ENCODE measurements at regions not wholly inside any gene's neighbourhood (a gene's known extent, or its start where the extent isn't known, plus 50 kb on each side); places are given as distances from the start of the nearest gene placed in this dataset.
"Not testable (repeated sequence)": the region's sequence is repeated elsewhere in the genome, so short reads cannot be mapped to it uniquely, and the experiment has no call there.

DNA sequence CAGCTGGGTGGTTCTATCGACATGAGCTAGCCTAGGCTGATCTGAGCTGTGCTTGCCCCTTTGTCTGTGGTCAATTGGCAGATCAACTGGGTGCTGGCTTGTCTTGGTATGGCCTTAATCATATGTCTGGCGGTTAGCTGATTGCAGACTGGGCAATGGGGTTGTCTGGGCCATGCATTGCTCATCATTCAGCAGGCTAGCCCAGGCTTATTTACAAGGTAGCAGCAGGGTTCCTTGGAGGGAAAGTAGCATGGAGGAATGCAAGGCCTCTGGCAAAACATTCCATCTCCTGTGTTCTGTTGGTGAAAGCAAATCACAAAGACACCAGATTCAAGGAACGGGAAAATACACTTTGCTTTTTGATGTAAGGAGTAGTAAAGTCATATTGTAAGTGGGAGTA, 84.0 kb upstream of the IVNS1ABP start:
- no peak for DNase-seq (ENCODE audit: low spot score)

DNA sequence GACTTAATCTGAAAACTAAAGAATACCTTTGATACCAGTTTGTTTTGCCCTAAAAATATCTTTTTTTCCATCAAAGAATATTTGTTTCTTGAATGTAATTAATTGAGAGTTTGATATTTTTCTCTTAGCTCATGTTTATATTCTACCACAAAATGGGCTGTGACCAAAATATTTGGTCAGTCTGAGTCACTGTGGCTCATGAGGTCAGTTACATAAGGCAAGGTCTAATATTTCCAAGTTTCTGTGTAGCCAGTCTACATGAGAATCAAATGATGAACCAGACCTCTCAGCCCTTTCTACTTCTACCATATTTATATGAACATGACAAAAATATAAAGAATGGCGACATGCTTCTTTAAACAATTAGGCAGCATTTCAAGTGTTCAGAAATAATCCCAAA, 83.0 kb upstream of the IVNS1ABP start:
- no peak for DNase-seq (ENCODE audit: low spot score)

DNA sequence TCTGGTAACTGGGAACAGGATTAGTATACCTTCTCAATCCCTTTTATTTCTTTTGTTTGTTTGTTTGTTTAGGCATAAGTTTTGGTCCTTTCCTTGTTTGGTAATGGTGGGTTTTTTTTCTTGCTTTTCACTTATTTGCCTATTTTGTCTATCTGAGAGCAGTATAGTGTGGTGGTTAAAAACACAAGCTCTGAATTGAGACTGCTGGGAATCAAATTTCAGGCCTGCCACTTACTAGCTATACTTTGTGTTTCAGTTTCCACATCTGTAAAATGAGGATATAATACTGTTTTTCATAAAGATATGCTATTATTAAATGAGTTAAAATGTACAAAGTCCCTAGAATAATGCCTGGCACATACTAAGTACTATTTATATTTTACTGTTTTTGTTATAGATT, 81.6 kb upstream of the IVNS1ABP start:
- no peak for DNase-seq (ENCODE audit: low spot score)

DNA sequence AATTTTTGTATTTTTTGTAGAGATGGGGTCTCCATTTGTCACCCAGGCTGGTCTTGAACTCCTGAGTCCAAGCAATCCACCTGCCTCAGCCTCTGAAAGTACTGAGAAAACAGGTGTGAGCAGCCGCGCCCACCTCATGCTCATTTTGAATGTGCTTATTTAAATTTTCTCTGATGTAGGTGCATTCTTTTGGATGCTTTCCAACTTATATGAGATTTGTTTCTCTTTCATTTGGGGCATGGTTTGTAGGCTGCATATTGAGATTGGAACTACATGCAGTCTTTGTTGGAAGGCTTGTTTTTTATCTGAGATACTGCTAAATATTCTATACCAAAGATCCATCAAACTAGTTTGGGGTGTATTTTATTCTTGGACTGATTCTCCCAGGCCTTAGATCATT, 81.0 kb upstream of the IVNS1ABP start:
- no peak for DNase-seq (ENCODE audit: low spot score)

DNA sequence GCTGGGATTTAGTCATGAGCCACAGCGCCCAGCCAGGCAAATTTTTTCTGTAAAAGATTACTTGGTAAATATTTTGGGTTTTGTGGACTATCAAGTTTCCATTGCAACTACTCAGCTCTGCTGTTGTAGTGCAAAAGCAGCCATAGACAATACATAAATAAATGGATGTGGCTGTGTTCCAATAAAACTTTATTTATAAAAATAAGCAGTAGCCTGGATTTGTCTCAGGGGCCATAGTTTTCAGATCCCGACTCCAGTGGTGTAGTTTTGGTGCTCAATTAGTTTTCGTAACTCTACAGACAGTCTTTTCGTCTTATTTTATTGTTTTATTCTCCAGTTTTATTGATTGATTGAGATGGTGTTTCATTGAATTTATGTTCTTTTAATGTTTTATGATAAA, 80.1 kb upstream of the IVNS1ABP start:
- no peak for DNase-seq (ENCODE audit: low spot score)

DNA sequence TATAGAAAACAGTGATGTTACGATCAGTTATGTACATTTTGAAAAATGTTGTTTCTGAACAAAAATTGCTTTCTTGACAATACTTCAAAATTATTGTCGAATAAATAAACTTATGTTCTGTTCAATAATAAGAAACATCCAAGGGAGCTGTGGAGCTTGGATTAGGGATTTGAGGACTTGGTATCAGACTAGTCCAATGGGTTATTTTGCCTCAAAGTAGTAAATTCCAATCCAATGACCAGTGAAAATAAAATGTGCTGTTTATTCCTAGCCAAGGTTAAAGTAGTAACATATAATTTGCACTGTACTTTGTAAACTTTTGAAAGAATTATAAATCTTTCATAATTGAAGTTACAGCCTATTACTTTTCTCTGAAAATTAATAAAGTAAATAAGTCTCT, 79.1 kb upstream of the IVNS1ABP start:
- no peak for DNase-seq (ENCODE audit: low spot score)

DNA sequence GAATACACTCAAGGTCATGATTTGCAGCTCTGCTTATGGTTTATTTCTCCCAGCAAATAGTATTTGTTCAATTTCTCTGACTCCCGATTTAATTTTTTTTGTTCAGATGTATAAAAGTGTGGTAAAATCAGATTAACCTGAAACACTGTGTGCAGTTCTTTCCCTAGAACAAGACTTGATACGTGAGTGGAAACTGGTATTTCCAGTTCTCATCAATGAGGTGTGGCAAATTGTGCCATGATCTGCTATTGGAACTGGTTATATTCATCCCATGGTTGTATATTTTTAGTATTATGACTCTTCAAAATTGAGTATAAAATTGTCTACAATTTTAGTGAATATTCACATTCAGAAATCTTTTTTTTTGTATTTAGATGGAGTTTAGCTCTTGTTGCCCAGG, 76.8 kb upstream of the IVNS1ABP start:
- DNase-seq (ENCODE audit: low spot score), result no peak

DNA sequence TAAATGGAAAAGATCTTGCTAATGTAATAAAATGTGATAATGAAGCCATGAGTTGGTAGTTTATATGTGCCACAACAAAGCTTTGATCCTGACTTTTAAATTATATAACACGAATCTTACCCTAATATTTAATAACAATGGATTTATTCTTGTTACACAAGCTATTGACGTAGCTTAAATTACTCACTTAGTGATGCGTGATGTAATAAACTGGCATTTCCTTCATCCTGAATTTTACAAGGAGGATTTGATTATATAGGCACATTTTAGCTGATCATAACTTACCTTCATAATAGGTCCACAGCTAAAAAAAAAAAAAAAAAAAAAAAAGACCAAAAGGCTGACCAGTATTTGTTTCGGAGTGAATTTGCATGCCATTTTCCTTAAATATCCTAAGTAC, 76.2 kb upstream of the IVNS1ABP start:
- no peak for DNase-seq (ENCODE audit: low spot score)

DNA sequence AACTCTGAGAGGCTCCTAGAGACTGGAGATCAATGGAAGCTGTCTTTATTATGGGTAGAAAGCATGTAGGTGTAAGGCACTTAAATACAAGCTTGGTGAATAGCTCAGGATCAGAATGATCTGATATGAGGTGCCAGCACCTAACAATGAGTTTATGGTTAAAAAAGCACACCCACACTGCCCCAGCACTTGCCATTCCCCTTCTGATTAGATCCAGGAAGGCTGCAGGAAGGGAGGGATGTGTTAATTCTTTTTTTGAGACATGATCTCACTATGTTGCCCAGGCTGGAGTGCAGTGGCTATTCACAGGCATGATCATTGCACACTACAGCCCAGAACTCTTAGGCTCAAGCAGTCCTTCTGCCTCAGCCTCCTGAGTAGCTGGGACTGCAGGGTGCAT, 71.8 kb upstream of the IVNS1ABP start:
- DNase-seq (ENCODE audit: low spot score), result no peak

DNA sequence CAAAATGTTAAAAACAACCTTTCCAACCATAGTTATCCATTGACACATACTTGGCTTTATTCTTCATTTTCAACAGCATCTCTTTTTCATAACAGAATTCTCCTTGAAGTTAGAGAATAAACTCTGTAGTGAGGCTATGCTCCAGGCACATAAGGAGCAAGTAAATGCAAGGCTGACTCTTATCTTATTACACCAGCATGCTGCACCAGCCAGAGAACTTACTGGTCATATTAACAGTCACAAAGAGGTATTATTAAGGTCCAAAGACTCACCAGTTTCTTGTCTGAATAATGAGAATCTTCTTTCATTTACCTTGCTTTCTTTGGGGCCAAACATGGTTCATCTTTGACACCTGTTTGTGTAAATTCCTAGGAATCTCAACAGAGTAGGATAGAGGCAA, 71.3 kb upstream of the IVNS1ABP start:
- DNase-seq (ENCODE audit: low spot score), result no peak

DNA sequence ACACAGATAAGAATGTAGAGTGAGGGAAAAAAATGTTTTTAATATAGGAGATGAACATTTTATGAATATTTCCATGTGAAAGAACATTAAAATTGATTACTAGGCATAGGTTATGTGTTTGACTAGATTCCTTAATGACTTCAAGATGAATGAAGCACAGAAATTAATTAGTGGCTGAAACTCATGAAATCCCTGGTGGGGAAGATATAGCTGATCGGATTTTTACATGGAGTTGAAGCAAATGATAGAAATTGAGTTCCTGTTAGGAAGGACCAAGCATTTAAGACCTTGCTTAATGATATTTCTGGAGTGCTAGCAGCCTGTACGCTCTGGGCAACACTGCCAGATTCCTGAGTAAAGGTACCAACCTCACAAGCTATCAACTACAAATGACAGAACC, 68.9 kb upstream of the IVNS1ABP start:
- no peak for DNase-seq (ENCODE audit: low spot score)

DNA sequence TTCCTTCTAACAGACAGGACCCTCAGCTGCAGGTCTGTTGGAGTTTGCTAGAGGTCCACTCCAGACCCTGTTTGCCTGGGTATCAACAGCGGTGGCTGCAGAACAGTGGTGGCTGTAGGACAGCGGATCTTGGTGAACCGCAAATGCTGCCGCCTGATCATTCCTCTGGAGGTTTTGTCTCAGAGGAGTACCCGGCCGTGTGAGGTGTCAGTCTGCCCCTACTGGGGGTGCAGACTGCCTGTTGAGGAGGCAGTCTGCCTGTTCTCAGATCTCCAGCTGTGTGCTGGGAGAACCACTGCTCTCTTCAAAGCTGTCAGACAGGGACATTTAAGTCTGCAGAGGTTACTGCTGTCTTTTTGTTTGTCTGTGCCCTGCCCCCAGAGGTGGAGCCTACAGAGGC, 66.8 kb upstream of the IVNS1ABP start:
- DNase-seq (ENCODE audit: low spot score), result not testable (repeated sequence)

DNA sequence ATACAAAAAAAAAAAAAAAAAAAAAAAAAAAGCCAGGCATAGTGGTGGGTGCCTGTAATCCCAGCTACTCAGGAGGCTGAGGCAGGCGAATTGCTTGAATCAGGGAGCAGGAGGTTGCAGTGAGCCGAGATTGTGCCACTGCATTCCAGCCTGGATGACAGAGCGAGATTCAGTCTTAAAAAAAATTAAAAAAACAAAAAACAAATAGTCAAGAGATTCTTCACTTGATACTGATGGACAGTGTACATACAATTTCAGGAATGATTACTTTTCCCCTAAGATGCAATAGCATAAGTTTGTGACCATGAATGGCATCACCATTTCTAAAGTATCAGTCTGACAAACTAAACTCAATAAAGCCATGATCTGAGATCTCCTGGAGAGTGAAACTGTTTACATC, 60.8 kb upstream of the IVNS1ABP start:
- no peak for DNase-seq (ENCODE audit: low spot score)

DNA sequence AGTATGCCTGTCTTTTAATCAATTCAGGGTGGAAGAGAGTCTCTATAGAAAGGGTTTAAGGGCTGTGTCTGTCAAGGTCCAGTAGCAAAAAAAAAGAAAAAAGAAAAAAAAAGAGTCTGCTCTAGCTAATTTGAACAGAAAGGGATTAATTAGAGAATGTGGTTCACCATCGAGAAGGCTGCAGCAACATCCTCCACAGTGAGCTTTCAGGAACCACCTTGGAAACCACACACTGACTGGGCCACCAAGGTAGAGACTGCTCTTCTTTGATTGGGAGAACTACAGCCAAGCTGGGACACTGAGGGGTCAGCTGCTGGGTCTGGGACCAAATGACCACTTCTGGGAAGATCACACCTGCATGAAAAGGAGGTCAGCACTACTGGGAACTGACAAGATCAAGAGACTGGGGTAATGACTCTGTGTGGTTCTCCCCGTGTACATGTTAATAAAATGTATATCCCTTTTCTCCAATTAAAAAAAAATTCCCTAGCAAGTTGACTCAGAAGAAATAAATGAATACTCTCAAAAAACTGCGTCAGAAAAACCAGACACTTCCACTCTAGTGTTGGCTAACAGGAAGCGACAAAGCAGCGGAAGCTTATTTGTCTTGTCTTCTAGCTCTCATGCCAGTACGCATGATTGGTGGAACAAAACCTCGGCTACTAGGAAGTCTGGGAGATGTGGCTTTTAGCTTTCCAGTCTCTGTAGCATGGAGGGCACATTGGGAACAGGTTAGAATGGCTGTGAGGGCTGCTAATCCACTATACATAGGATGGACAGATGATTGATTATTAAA, 60.0 kb upstream of the IVNS1ABP start:
- no peak for DNase-seq (ENCODE audit: low spot score)

DNA sequence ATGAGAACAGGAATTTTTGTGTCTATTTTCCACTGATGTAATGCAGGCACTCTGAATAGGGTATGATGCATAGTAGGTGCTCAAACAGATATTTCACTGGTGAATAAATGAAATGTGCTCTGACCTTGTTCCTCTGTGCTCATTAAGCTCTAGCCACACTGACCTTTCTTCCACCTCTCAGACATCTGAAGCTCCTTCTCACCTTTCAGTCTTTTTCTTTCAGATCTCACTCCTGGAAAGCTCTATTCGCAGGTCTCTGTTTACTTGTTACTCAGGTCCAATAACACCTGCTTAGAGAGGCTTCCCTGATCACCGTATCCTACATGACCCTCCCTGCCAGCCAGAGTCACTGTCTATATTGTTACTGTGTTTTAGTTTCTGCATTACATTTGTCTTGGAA, 59.2 kb upstream of the IVNS1ABP start:
- no peak for DNase-seq (ENCODE audit: low spot score)

DNA sequence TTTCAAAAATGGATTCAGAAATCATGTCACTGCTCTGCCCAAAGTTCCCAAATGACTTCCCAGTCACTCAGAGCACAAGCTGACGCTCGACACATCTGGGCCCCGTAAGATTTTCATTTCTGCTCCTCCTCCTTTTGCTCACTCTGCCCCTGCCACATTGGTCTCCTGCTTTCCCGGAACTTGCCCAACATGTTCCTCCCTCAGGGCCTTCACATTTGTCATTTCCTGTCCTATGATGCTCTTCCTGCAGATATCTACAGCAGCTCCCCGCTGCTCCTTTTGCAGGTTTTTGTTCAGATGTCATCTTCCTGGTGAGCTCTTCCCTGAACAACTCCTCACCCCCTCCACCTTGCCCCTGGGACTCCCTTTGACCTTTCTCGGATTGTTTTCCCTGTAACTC, 58.5 kb upstream of the IVNS1ABP start:
- DNase-seq (ENCODE audit: low spot score), result no peak

DNA sequence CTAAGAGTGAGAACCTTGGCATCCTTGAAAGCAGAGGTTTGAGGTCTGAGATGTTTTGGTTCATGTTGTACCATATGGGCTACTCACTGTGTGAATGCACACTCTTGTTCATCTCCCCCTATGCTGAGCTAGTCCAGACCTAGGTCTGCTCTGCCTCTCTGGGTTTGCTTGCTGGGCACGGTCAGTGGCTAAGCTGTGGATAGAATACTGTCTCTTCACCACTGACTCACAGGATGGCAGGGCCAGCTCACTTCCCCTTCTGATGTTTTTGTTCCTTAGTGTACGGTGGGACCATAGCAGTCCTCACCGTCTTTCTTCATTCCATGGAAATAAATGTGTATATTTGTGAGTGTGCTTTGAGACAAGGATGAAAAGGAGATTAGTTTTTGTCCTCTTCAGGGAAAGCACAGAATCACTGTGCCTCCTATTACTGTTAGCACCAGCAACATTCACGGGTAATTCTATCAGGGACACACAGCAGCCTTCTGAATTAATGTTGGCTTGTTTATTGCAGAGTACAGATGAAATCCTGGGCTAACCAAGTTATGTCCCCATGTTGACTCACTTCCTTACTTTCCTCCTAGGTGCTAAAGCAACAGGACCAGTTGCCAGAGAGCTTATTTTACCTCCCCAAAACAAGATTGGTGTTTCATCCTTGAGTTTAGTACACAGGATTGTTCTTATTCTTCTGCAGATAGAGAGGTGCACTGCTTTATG, 56.9 kb upstream of the IVNS1ABP start:
- no peak for DNase-seq (ENCODE audit: low spot score)

DNA sequence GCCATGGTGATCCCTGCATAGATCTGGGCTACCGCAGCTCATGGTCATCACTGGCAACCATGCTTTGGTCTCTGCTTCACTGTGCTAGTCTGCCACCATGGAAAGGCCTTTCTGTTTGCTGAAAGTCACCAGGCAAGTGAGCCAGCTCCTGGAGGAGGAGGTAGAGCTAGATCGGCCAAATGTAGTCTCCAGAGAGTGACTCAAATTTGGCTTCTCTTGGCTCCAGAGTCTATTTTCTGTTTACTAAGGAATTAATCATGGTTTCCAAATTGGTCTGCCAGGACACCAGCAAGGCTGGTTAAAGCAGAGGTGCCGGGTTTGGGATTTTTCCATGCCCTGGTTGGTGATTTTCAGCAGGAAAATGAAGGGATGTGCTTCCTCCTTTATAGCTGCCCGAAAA, 52.7 kb upstream of the IVNS1ABP start:
- DNase-seq (ENCODE audit: low spot score), result no peak

DNA sequence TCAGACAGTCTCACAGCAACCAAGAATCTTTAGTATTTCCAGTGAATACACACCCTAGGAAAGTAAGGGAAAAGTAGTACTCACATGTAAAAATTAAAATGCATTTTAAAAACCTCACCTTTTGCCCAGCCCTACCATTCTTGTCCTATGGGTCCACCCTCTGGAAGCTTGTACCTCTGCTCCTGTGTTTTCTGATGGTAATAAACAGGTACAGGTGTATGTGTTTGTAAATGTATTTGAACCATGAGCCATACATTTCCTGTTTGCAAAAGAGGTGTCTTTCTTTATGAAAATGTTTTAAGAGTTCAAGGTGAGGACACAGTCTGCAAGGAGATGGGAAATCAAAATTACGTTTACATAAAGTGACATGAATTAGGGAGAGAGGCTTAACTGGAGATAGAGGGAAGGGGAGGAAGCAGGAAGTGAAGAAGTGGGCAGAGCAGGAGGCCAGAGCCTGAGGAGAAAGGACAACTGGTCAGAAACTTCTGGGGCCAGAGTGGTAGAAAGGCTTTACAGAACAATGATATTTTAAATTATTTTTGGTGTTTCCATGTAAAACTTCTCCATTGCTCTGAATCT, 52.0 kb upstream of the IVNS1ABP start:
- no peak for DNase-seq (ENCODE audit: low spot score)

DNA sequence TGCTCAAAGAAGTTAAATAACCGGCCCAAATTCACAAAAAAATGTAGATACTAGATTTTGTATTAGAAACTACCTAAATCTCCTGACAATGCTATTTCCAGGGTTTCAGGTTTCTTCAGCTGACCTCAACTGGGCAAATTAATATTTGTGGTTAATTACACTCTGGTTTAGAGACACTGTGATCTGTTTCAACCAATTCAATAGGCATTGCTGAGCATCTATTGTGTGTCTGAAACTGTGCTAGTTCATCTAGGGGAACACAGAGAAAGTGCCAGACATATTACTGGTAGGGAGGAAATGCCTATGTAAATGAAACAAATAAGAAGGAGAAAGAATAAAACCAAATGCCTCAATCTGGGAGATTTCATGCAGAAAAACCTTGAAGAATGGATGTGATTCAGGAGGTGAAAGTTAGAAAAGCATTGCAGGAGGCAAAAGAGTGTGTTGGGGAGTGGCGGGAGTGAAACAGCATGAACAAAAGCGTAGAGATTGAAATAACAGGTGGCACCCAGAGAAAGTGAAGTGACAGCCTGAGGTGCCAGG, 51.3 kb upstream of the IVNS1ABP start:
- no peak for DNase-seq (ENCODE audit: low spot score)

DNA sequence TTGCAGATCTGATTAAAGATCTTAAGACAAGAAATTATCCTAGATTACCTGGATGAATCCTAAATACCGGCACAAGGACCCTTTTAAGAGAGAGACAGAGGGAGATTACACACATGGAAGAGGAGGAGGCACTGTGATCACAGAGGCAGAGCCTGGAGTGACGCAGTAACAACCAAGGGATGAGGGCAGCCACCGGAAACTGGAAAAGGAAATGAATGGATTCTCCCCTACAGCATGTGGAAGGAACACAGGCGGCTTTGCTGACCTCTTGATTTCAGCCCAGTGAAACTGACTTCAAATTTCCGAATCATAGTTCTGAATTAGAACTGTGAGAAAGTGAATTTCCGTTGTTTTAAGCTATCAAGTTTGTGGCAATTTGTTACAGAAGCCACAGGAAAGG, 50.2 kb upstream of the IVNS1ABP start:
- no peak for DNase-seq (ENCODE audit: low spot score)
